Kidney epithelial cell (primary cell): ENCODE measurements at regions not wholly inside any gene's neighbourhood (a gene's known extent, or its start where the extent isn't known, plus 50 kb on each side); places are given as distances from the start of the nearest gene placed in this dataset.
"Not testable (repeated sequence)": the region's sequence is repeated elsewhere in the genome, so short reads cannot be mapped to it uniquely, and the experiment has no call there.

ENCODE experiments used
- DNase-seq: peaks from one replicate; pipeline ENCODE4 v3.0.0-alpha.2; 2010; ENCODE audit warnings: low read depth
- H3K27me3 ChIP-seq: 2 replicates; pipeline ENCODE4 v1.6.0; 2011; ENCODE audit warnings: low read length; ENCODE audit not compliant: control insufficient read depth, insufficient read depth
- H3K36me3 ChIP-seq: 2 replicates; pipeline ENCODE4 v1.5.1; 2011; ENCODE audit warnings: low read length; ENCODE audit not compliant: control insufficient read depth, insufficient read depth
- H3K4me3 ChIP-seq: 2 replicates; pipeline ENCODE4 v1.5.1; 2011; ENCODE audit warnings: low read depth, mild to moderate bottlenecking, control low read depth, low read length
- CTCF ChIP-seq: IDR thresholded peaks from 2 replicates; pipeline ENCODE4 v1.5.1; 2011; ENCODE audit warnings: mild to moderate bottlenecking, moderate library complexity, low read length, control low read depth, inconsistent platforms; ENCODE audit not compliant: insufficient read depth, poor library complexity, severe bottlenecking

DNA sequence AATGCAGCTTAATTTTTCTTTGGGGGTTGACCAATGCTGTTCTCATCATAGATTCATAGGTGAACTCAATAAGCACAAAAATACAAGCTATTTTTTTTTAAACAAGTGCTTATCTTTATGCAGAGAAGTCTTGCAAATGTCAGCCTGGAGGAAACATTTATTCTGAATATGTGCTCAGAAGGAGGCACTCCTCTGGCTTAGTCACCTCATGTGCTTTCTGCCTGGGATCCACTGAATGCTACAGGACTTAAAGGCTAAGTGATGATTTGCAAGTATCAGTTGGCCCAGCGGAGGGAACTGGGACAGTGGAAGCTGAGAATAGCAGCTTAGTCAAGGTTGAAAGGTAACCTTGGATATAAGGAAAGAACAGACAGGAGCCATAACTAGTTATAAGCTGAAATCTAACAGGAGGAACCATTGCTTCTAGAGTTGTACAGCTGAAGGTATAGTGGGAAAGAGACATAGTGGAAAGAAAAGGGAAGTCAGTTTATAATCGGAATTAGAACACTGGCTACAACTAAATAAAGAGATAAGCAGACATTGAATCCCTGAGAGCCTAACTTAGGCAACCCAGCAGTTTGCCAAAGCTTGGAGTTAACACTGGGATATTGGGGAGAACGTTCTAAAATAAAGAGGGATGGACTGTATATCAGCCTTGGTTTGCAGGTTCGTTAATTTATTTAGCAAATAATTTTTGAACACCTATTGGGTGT, 488.7 kb downstream of the SUCLG1 start:
- H3K27me3 ChIP-seq: no peaks in the 10 kb centered on the region
- no peak for TF ChIP-seq CTCF
- H3K36me3 ChIP-seq: no peaks in the 10 kb centered on the region

DNA sequence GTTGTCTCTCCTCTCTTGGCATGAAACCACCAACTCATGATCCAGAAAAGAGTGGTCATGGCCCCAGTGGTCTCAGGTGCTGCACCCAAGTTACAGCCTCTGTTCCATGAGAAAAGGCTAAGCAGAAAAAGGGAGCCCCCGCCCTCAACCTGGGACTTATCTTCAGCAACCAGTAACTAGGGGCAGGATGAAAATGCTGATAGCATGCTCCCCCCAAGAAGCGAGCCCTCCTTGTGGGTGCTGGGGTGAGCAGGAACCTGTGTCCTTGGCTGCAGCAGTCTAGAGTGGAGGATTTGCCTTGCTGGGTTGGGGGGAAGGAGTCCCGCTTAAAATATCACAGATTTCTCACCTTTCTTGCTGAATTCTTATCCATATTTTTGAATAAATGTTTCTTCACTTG, 490.0 kb downstream of the SUCLG1 start:
- H3K36me3 ChIP-seq: no peaks in the 10 kb centered on the region
- no peak for TF ChIP-seq CTCF
- H3K27me3 ChIP-seq: no peaks in the 10 kb centered on the region
- H3K4me3 ChIP-seq: no peak overlapping the region
- no peak for DNase-seq

More for the DNA sequence above, 488.7 kb downstream of the SUCLG1 start:
- DNase-seq: no peak
- no peak overlapping the region for H3K4me3 ChIP-seq

- TF ChIP-seq CTCF: peak; percentile 16
- no peak for DNase-seq
- Histone ChIP-seq H3K36me3 (no peaks in the 10 kb centered on the region), H3K27me3 (no peaks in the 10 kb centered on the region), H3K4me3 (no peak overlapping the region)
Measured at GRCh38 chr2:83967854-83968253, 491.2 kb downstream of the SUCLG1 start.

DNA sequence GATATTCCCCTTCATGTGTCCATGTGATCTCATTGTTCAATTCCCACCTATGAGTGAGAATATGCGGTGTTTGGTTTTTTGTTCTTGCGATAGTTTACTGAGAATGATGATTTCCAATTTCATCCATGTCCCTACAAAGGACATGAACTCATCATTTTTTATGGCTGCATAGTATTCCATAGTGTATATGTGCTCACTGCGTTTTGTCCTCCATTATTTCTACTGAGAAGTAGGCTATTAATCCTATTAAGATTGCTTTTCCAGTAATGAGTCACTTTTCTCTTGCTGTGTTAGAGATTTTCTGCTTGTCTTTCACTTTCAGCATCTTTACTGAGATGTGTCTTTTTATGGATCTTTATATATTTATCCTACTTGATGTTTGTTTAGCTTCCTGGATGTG, 492.1 kb downstream of the SUCLG1 start:
- not testable (repeated sequence) for H3K27me3 ChIP-seq, H3K4me3 ChIP-seq, DNase-seq, H3K36me3 ChIP-seq

- no peaks in the 10 kb centered on the region for H3K36me3 ChIP-seq
- no peak for TF ChIP-seq CTCF
- DNase-seq: no peak
- no peaks in the 10 kb centered on the region for H3K27me3 ChIP-seq
- no peak overlapping the region for H3K4me3 ChIP-seq
Measured at GRCh38 chr2:83961512-83961911, 497.6 kb downstream of the SUCLG1 start.

DNA sequence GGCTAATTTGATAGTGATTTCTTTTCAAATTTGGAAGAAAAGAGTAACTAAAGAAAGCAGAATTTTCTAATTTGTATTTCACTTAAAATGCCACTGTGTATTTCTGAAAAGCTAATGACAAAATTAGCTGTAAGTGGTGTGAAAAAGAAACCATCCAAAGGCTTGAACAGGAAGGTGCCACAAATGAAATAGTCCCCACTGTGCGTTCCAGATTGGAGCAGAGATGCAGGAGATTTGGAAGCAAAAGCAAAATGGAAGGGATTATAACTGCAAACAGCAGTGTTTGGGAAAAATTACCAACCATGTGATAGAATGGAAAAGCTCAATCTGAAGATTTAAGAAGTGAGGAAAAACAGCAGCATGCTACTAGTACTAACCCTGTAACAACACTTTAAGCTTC, 498.7 kb downstream of the SUCLG1 start:
- no peak for TF ChIP-seq CTCF
- no peak for DNase-seq
- Histone ChIP-seq H3K36me3 (no peaks in the 10 kb centered on the region), H3K27me3 (no peaks in the 10 kb centered on the region), H3K4me3 (no peak overlapping the region)
